Fibroblast of lung (primary cell): ENCODE measurements at regions not wholly inside any gene's neighbourhood (a gene's known extent, or its start where the extent isn't known, plus 50 kb on each side); places are given as distances from the start of the nearest gene placed in this dataset.

Experiments
- DNase-seq, 2 donors: peaks; one replicate each; pipeline versions ENCODE4 v3.0.0 to v3.0.0-alpha.2; 2010; ENCODE audit warnings: low read depth in 2 of 2
- H2AFZ ChIP-seq: 2 replicates; pipeline ENCODE4 v1.5.1; 2012; ENCODE audit warnings: low read length, control low read depth, inconsistent platforms
- H3K27ac ChIP-seq: 2 replicates; pipeline ENCODE4 v1.5.1; 2011; ENCODE audit warnings: low read length, control low read depth; ENCODE audit not compliant: insufficient read depth
- H3K27me3 ChIP-seq: 2 replicates; pipeline ENCODE4 v1.5.1; 2011; ENCODE audit warnings: mild to moderate bottlenecking, low read length; ENCODE audit not compliant: control insufficient read depth, insufficient read depth
- H3K36me3 ChIP-seq: 2 replicates; pipeline ENCODE4 v1.5.1; 2011; ENCODE audit warnings: low read length; ENCODE audit not compliant: control insufficient read depth, insufficient read depth
- H3K4me1 ChIP-seq: 2 replicates; pipeline ENCODE4 v1.5.1; 2011; ENCODE audit warnings: low read length; ENCODE audit not compliant: control insufficient read depth, insufficient read depth; ENCODE audit errors: extremely low read depth
- H3K4me2 ChIP-seq: 2 replicates; pipeline ENCODE4 v1.5.1; 2011; ENCODE audit warnings: low read length, control low read depth; ENCODE audit not compliant: insufficient read depth; ENCODE audit errors: extremely low read depth
- H3K4me3 ChIP-seq, 4 experiments: fragments of 200-600 bp in 1 of 4; sonication (generic) in 1 of 4; replicated peaks in 1 of 4; 2 replicates each; pipeline ENCODE4 v1.5.1; 2011 to 2016; ENCODE audit warnings: low read length in 4 of 4, low read depth in 3 of 4, mild to moderate bottlenecking in 3 of 4, control low read depth in 2 of 4, inconsistent platforms in 1 of 4, mixed read lengths in 1 of 4; ENCODE audit not compliant: insufficient read depth in 1 of 4; ENCODE audit errors: control extremely low read depth in 1 of 4
- H3K79me2 ChIP-seq: 2 replicates; pipeline ENCODE4 v1.5.1; 2012; ENCODE audit warnings: mild to moderate bottlenecking, low read length, inconsistent platforms; ENCODE audit not compliant: control insufficient read depth, insufficient read depth
- H3K9ac ChIP-seq: 2 replicates; pipeline ENCODE4 v1.5.1; 2011; ENCODE audit warnings: mild to moderate bottlenecking, low read length, control low read depth; ENCODE audit not compliant: insufficient read depth
- H3K9me3 ChIP-seq: 2 replicates; pipeline ENCODE4 v1.5.1; 2012; ENCODE audit warnings: low read depth, low read length; ENCODE audit not compliant: control insufficient read depth, insufficient read depth
- H4K20me1 ChIP-seq: 2 replicates; pipeline ENCODE4 v1.5.1; 2011; ENCODE audit warnings: low read length; ENCODE audit not compliant: control insufficient read depth, insufficient read depth; ENCODE audit errors: extremely low read depth
- CTCF ChIP-seq, 2 donors: IDR thresholded peaks in 1 of 2; conservative IDR thresholded peaks in 1 of 2; 1 replicate in 1 of 2; 2 replicates in 1 of 2; pipeline ENCODE4 v1.5.1; 2011 to 2012; ENCODE audit warnings: low read length in 2 of 2, control low read depth in 1 of 2, inconsistent platforms in 1 of 2, low read depth in 1 of 2, mild to moderate bottlenecking in 1 of 2
- EZH2 ChIP-seq: IDR thresholded peaks from 2 replicates; pipeline ENCODE4 v1.5.1; 2012; ENCODE audit warnings: low read length, control low read depth, mild to moderate bottlenecking; ENCODE audit errors: missing control alignments

GRCh38 chr7:17528636-17529035 lies 230.2 kb downstream of the AHR start:
- H3K79me2 ChIP-seq: no peaks in the 10 kb centered on the region
- peaks cover 13% of the 10 kb centered on the region for H3K4me1 ChIP-seq
- no peaks in the 10 kb centered on the region for H4K20me1 ChIP-seq
- no peak overlapping the region for H2AFZ ChIP-seq
- no peak overlapping the region for H3K9ac ChIP-seq
- no peaks in the 10 kb centered on the region for H3K27me3 ChIP-seq
- H3K36me3 ChIP-seq: no peaks in the 10 kb centered on the region
- H3K27ac ChIP-seq: no peak overlapping the region
- no peak for TF ChIP-seq EZH2
- TF ChIP-seq CTCF (conservative IDR thresholded peaks at IDR 0.05 in 1 of 2, IDR thresholded peaks at IDR 0.05 in 1 of 2; ENCODE audit: low read depth in 1 of 2, low read length in 2 of 2): no peak
- no peaks in the 10 kb centered on the region for H3K9me3 ChIP-seq
- no peak overlapping the region for H3K4me3 ChIP-seq
- DNase-seq: peak in 1 of 2 donors; percentile 75
- H3K4me2 ChIP-seq: no peak overlapping the region

DNA sequence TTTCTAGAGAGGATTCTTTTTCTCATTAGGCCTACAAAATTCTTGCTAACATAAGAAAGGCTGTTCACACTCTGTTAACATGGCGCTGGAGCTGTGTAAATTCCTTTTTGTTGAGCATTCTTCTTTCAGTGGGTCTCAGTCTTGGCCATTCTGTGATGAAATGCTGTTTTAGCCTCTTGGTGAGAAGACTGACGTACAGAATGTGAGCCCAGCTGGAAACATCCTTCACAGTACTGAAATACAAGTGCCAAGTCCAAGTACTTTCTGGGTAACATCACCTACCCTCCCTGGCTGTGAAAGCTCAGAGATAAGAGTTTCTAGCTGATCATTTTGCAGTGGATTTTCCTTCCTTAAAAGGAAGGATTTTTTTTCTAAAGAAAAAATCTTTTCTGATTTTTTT lies 231.8 kb downstream of the AHR start:
- H2AFZ ChIP-seq: peak overlapping the region; percentile 25
- H3K4me1 ChIP-seq: peaks cover 4% of the 10 kb centered on the region
- H3K4me2 ChIP-seq: no peak overlapping the region
- DNase-seq: peak; percentile 71 to 96
- H3K9ac ChIP-seq: no peak overlapping the region
- no peaks in the 10 kb centered on the region for H3K36me3 ChIP-seq
- H4K20me1 ChIP-seq: no peaks in the 10 kb centered on the region
- H3K79me2 ChIP-seq: no peaks in the 10 kb centered on the region
- no peaks in the 10 kb centered on the region for H3K9me3 ChIP-seq
- no peak overlapping the region for H3K27ac ChIP-seq
- no peaks in the 10 kb centered on the region for H3K27me3 ChIP-seq
- TF ChIP-seq EZH2 (no peak), CTCF (conservative IDR thresholded peaks at IDR 0.05 in 1 of 2, IDR thresholded peaks at IDR 0.05 in 1 of 2; ENCODE audit: low read depth in 1 of 2, low read length in 2 of 2) (no peak)
- H3K4me3 ChIP-seq: no peak overlapping the region

- no peaks in the 10 kb centered on the region for H3K9me3 ChIP-seq
- H3K4me2 ChIP-seq: no peak overlapping the region
- H4K20me1 ChIP-seq: no peaks in the 10 kb centered on the region
- TF ChIP-seq CTCF (conservative IDR thresholded peaks at IDR 0.05 in 1 of 2, IDR thresholded peaks at IDR 0.05 in 1 of 2; ENCODE audit: low read depth in 1 of 2, low read length in 2 of 2): no peak
- TF ChIP-seq EZH2: no peak
- H3K4me1 ChIP-seq: peaks cover 4% of the 10 kb centered on the region
- no peak overlapping the region for H3K27ac ChIP-seq
- H2AFZ ChIP-seq: no peak overlapping the region
- no peaks in the 10 kb centered on the region for H3K36me3 ChIP-seq
- no peaks in the 10 kb centered on the region for H3K79me2 ChIP-seq
- DNase-seq: peak; percentile 14 to 39
- no peak overlapping the region for H3K9ac ChIP-seq
- no peak overlapping the region for H3K4me3 ChIP-seq
- H3K27me3 ChIP-seq: no peaks in the 10 kb centered on the region
Measured at GRCh38 chr7:17530741-17531421, 232.4 kb downstream of the AHR start.
